H1 (cell line): ENCODE measurements at regions not wholly inside any gene's neighbourhood (a gene's known extent, or its start where the extent isn't known, plus 50 kb on each side); places are given as distances from the start of the nearest gene placed in this dataset.
A peak's percentile ranks its signal among the peaks of the same experiment; 100 is the strongest.

Experiments
- CTCF ChIA-PET: fragments of 300-600 bp; sonication (Branson Sonifier 250); formaldehyde crosslinking; loops from one replicate; lab custom pipeline; 2021; ENCODE audit not compliant: partially characterized antibody; lab: Charles Lee
- POLR2A ChIA-PET: fragments of 300-600 bp; sonication (Branson Sonifier 250); formaldehyde crosslinking; loops from one replicate; lab custom pipeline; 2021; ENCODE audit warnings: inconsistent platforms; ENCODE audit not compliant: partially characterized antibody; lab: Charles Lee
- DNase-seq, 2 experiments: peaks; one replicate each; pipeline versions ENCODE4 v3.0.0 to v3.0.0-alpha.2; 2010 to 2022; ENCODE audit warnings: low spot score in 2 of 2, low read depth in 1 of 2, mixed read lengths in 1 of 2
- FAIRE-seq: peaks from 2 replicates; lab custom pipeline; 2011; peaks lifted over from hg19 to GRCh38; lab: Jason Lieb, UNC
- H2AFZ ChIP-seq: 2 replicates; pipeline ENCODE4 v1.8.1; 2012; ENCODE audit warnings: low read length, inconsistent platforms
- H2AK5ac ChIP-seq: 2 replicates; pipeline ENCODE4 v1.6.1; 2013; ENCODE audit warnings: low read depth, low read length
- H2BK120ac ChIP-seq: replicated peaks from 2 replicates; pipeline ENCODE3; 2013; ENCODE audit warnings: low read depth, low read length, inconsistent platforms
- H2BK12ac ChIP-seq: 2 replicates; pipeline ENCODE4 v1.6.1; 2013; ENCODE audit warnings: low read depth, low read length
- H2BK15ac ChIP-seq: 2 replicates; pipeline ENCODE4 v1.6.1; 2013; ENCODE audit warnings: low read length
- H2BK20ac ChIP-seq: 2 replicates; pipeline ENCODE4 v1.6.1; 2013; ENCODE audit warnings: low read length
- H2BK5ac ChIP-seq: 2 replicates; pipeline ENCODE4 v1.6.1; 2013; ENCODE audit warnings: low read depth, low read length
- H3K14ac ChIP-seq: 2 replicates; pipeline ENCODE4 v1.6.1; 2013; ENCODE audit warnings: inconsistent platforms; ENCODE audit not compliant: insufficient read length
- H3K18ac ChIP-seq: 2 replicates; pipeline ENCODE4 v1.6.1; 2013; ENCODE audit warnings: low read length; ENCODE audit errors: extremely low read depth
- H3K23ac ChIP-seq: 2 replicates; pipeline ENCODE4 v1.6.1; 2013; ENCODE audit warnings: inconsistent platforms; ENCODE audit not compliant: insufficient read length
- H3K23me2 ChIP-seq: 2 replicates; pipeline ENCODE4 v1.6.1; 2013; ENCODE audit warnings: low read depth, low read length
- H3K27ac ChIP-seq: 2 replicates; pipeline ENCODE4 v1.6.1; 2011; ENCODE audit warnings: low read depth, low read length, inconsistent platforms
- H3K27me3 ChIP-seq, 4 experiments: replicated peaks in 1 of 4; 1 replicate in 1 of 4; 2 replicates in 3 of 4; pipeline versions ENCODE4 v1.6.1 to v1.8.1; 2011 to 2013; ENCODE audit warnings: low read length in 3 of 4, mild to moderate bottlenecking in 3 of 4, inconsistent platforms in 2 of 4, mixed read lengths in 2 of 4, moderate library complexity in 1 of 4; ENCODE audit not compliant: control insufficient read depth in 3 of 4, insufficient read depth in 3 of 4; ENCODE audit errors: extremely low read depth in 1 of 4
- H3K36me3 ChIP-seq, 4 experiments: 2 replicates each; pipeline versions ENCODE4 v1.6.1 to v1.8.1; 2011 to 2013; ENCODE audit warnings: mild to moderate bottlenecking in 4 of 4, low read length in 3 of 4, moderate library complexity in 2 of 4, control low read depth in 1 of 4, inconsistent platforms in 1 of 4; ENCODE audit not compliant: insufficient read depth in 4 of 4, control insufficient read depth in 2 of 4
- H3K4ac ChIP-seq: replicated peaks from 2 replicates; pipeline ENCODE3; 2013; ENCODE audit warnings: low read length, low read depth, mixed read lengths, inconsistent platforms; ENCODE audit not compliant: insufficient read length
- H3K4me1 ChIP-seq, 4 experiments: replicated peaks in 1 of 4; 1 replicate in 1 of 4; 2 replicates in 3 of 4; pipeline versions ENCODE4 v1.6.1 to v1.8.1; 2011 to 2013; ENCODE audit warnings: low read length in 3 of 4, inconsistent platforms in 2 of 4, mixed read lengths in 1 of 4; ENCODE audit not compliant: insufficient read depth in 4 of 4, control insufficient read depth in 3 of 4
- H3K4me2 ChIP-seq, 2 experiments: 2 replicates each; pipeline versions ENCODE4 v1.6.1 to v1.8.1; 2011 to 2013; ENCODE audit warnings: low read depth in 2 of 2, low read length in 2 of 2, control low read depth in 1 of 2, inconsistent platforms in 1 of 2, mild to moderate bottlenecking in 1 of 2; ENCODE audit not compliant: insufficient read depth in 1 of 2
- H3K4me3 ChIP-seq, 4 experiments: fragments of 200-600, 300-600 bp in 1 of 4; sonication (generic), shearing (Covaris generic), sonication (Bioruptor Twin) in 1 of 4; 2 replicates each; pipeline versions ENCODE4 v1.5.1 to v1.8.1; 2011 to 2016; ENCODE audit warnings: low read length in 4 of 4, low read depth in 3 of 4, control low read depth in 2 of 4, inconsistent platforms in 2 of 4, mild to moderate bottlenecking in 2 of 4, mixed read lengths in 1 of 4, moderate library complexity in 1 of 4; ENCODE audit not compliant: insufficient read depth in 2 of 4; ENCODE audit errors: extremely low read depth in 1 of 4
- H3K56ac ChIP-seq: replicated peaks from 2 replicates; pipeline ENCODE3; 2013; ENCODE audit warnings: low read depth, mild to moderate bottlenecking, mixed read lengths, low read length, inconsistent platforms; ENCODE audit not compliant: insufficient read length
- H3K79me1 ChIP-seq: 2 replicates; pipeline ENCODE4 v1.6.1; 2013; ENCODE audit warnings: low read depth, low read length, control low read depth
- H3K79me2 ChIP-seq, 2 experiments: 2 replicates each; pipeline versions ENCODE4 v1.6.1 to v1.8.1; 2012 to 2013; ENCODE audit warnings: low read length in 2 of 2, mild to moderate bottlenecking in 2 of 2, inconsistent platforms in 1 of 2; ENCODE audit not compliant: insufficient read depth in 2 of 2, control insufficient read depth in 1 of 2
- H3K9ac ChIP-seq, 4 experiments: replicated peaks in 1 of 4; 1 replicate in 1 of 4; 2 replicates in 3 of 4; pipeline versions ENCODE4 v1.6.1 to v1.8.1; 2011 to 2013; ENCODE audit warnings: low read depth in 3 of 4, low read length in 3 of 4, control low read depth in 2 of 4, mild to moderate bottlenecking in 2 of 4, moderate library complexity in 2 of 4, inconsistent platforms in 1 of 4; ENCODE audit errors: extremely low read depth in 1 of 4
- H3K9me3 ChIP-seq, 2 experiments: 2 replicates each; pipeline versions ENCODE4 v1.6.1 to v1.8.1; 2012 to 2013; ENCODE audit warnings: mild to moderate bottlenecking in 2 of 2, moderate library complexity in 2 of 2, control low read depth in 1 of 2, inconsistent platforms in 1 of 2, low read depth in 1 of 2, low read length in 1 of 2, mixed read lengths in 1 of 2; ENCODE audit not compliant: insufficient read depth in 2 of 2
- H4K20me1 ChIP-seq, 2 experiments: replicated peaks in 1 of 2; 2 replicates each; pipeline versions ENCODE3 to v1.8.1; 2011 to 2013; ENCODE audit warnings: inconsistent platforms in 2 of 2, low read length in 2 of 2, mild to moderate bottlenecking in 1 of 2; ENCODE audit not compliant: insufficient read depth in 2 of 2, control insufficient read depth in 1 of 2
- H4K5ac ChIP-seq: 2 replicates; pipeline ENCODE4 v1.6.1; 2013; ENCODE audit warnings: low read length, low read depth, mixed read lengths, inconsistent platforms; ENCODE audit not compliant: insufficient read length
- H4K8ac ChIP-seq: 2 replicates; pipeline ENCODE4 v1.8.0; 2013; ENCODE audit warnings: mild to moderate bottlenecking, moderate library complexity, low read length, inconsistent platforms; ENCODE audit not compliant: insufficient read depth; ENCODE audit errors: extremely low read depth
- H4K91ac ChIP-seq: replicated peaks from 2 replicates; pipeline ENCODE3; 2013; ENCODE audit warnings: low read length, mixed read lengths, inconsistent platforms; ENCODE audit not compliant: insufficient read length
- ATF2 ChIP-seq: IDR thresholded peaks from 2 replicates; pipeline ENCODE4 v1.6.1; 2012; ENCODE audit warnings: low read length, inconsistent platforms
- ATF3 ChIP-seq: IDR thresholded peaks from 2 replicates; pipeline ENCODE4 v1.6.1; 2011; ENCODE audit warnings: low read depth, mild to moderate bottlenecking, low read length; ENCODE audit not compliant: insufficient read depth
- BCL11A ChIP-seq, 2 experiments: IDR thresholded peaks; one replicate each; pipeline ENCODE4 v1.6.1; 2011; ENCODE audit warnings: low read depth in 2 of 2, low read length in 2 of 2, mild to moderate bottlenecking in 2 of 2
- BRCA1 ChIP-seq: IDR thresholded peaks from 2 replicates; pipeline ENCODE4 v1.6.1; 2012; ENCODE audit warnings: low read depth, low read length, improper control_type of control experiment
- CBX5 ChIP-seq: fragments of 300-800, 300-1000 bp; sonication (generic); IDR thresholded peaks from 2 replicates; pipeline ENCODE4 v1.7.1; 2016; ENCODE audit warnings: antibody characterized with exemption, low read length, low read depth
- EGR1 ChIP-seq: IDR thresholded peaks from 2 replicates; pipeline ENCODE4 v1.6.1; 2011; ENCODE audit warnings: low read depth, low read length, borderline replicate concordance
- RBBP5 ChIP-seq: IDR thresholded peaks from 2 replicates; pipeline ENCODE4 v1.7.1; 2012; ENCODE audit warnings: low read depth, mild to moderate bottlenecking, inconsistent platforms, low read length, moderate library complexity, borderline replicate concordance
- SAP30 ChIP-seq: fragments of 300-600 bp; sonication (generic); IDR thresholded peaks from 2 replicates; pipeline ENCODE4 v1.7.1; 2012; ENCODE audit warnings: low read length, moderate library complexity, mild to moderate bottlenecking, inconsistent platforms; ENCODE audit not compliant: insufficient read depth, insufficient replicate concordance
- SP1 ChIP-seq: IDR thresholded peaks from 2 replicates; pipeline ENCODE4 v1.6.1; 2011; ENCODE audit warnings: low read depth, low read length
- SRF ChIP-seq: IDR thresholded peaks from 2 replicates; pipeline ENCODE4 v1.6.1; 2011; ENCODE audit warnings: mild to moderate bottlenecking, low read depth, low read length, moderate library complexity
- TBP ChIP-seq: IDR thresholded peaks from 2 replicates; pipeline ENCODE4 v1.6.1; 2011; ENCODE audit warnings: low read depth, low read length, improper control_type of control experiment
- USF2 ChIP-seq: IDR thresholded peaks from 2 replicates; pipeline ENCODE4 v1.6.1; 2011; ENCODE audit warnings: low read length, improper control_type of control experiment
- YY1 ChIP-seq: IDR thresholded peaks from 2 replicates; pipeline ENCODE4 v1.6.1; 2011; ENCODE audit warnings: low read depth, mild to moderate bottlenecking, low read length

DNA sequence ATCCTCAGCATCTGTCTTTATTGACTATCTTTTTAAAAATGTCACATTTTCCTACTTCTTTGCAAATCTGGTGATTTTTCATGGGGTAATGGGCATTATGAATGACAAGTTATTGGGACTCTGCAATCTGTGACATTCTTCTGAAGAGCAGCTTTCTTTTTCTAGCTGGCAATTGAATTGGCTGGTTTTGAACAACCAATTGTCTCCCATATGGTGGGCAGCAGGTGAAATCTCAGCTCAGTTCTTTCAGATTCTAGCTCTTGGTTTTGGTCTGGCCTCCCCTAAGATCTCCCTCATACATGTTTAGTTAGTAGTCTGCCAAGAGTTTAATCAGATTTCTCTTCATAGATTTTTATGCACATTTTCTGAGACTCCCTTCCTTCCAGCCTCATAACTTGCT is 107.9 kb upstream of the EPB41L3 start:
- Histone ChIP-seq H3K79me1 (no peaks in the 10 kb centered on the region), H4K8ac (no peak overlapping the region), H3K36me3 (no peaks in the 10 kb centered on the region), H3K18ac (no peak overlapping the region), H3K23ac (no peak overlapping the region), H4K20me1 (no peaks in the 10 kb centered on the region), H2BK20ac (no peak overlapping the region), H2BK15ac (no peak overlapping the region), H2BK120ac (no peak overlapping the region), H2AK5ac (no peak overlapping the region), H4K91ac (no peak overlapping the region), H2BK12ac (no peak overlapping the region), H3K4me3 (no peak overlapping the region), H3K9ac (no peak overlapping the region), H3K4me1 (no peaks in the 10 kb centered on the region), H3K27me3 (no peaks in the 10 kb centered on the region), H2AFZ (no peak overlapping the region), H3K56ac (no peak overlapping the region), H3K4me2 (no peak overlapping the region), H2BK5ac (no peak overlapping the region), H4K5ac (no peak overlapping the region), H3K14ac (no peak overlapping the region), H3K9me3 (peaks cover 0 to 3% of the 10 kb centered on the region in 2 experiments; a peak in 1 of 4 replicates), H3K4ac (no peak overlapping the region), H3K79me2 (no peaks in the 10 kb centered on the region), H3K27ac (no peak overlapping the region), H3K23me2 (no peaks in the 10 kb centered on the region; the same call in 1 of the 2 replicates)
- DNase-seq (no peak), FAIRE-seq (peak; percentile 32)
- CTCF ChIA-PET, result interaction anchor here (1.1 kb wide), 1 partner anchor 26 kb away, joined by 3 read pairs; no protein-coding TSS in a partner anchor
- POLR2A ChIA-PET, result no interaction called here
- TF ChIP-seq EGR1 (no peak), CBX5 (no peak), BRCA1 (no peak), ATF3 (no peak), RBBP5 (no peak), ATF2 (no peak), SAP30 (no peak), TBP (no peak), USF2 (no peak), SP1 (no peak), SRF (no peak), BCL11A (IDR thresholded peaks at IDR 0.05; ENCODE audit: low read depth in 2 of 2, low read length in 2 of 2) (no peak), YY1 (no peak)
